Erythroblast (primary cell): ENCODE measurements at regions not wholly inside any gene's neighbourhood (a gene's known extent, or its start where the extent isn't known, plus 50 kb on each side); places are given as distances from the start of the nearest gene placed in this dataset.

ENCODE experiments used
- DNase-seq, 2 experiments: peaks; one replicate each; lab custom pipeline; 2025; lab: John Stamatoyannopoulos, UW
- GATA1 ChIP-seq: IDR thresholded peaks from 2 replicates; pipeline ENCODE4 v1.6.1; 2011; ENCODE audit warnings: low read depth, mild to moderate bottlenecking, control low read depth, low read length, moderate library complexity
- POLR2A ChIP-seq: IDR thresholded peaks from 2 replicates; pipeline ENCODE4 v1.6.1; 2011; ENCODE audit warnings: mild to moderate bottlenecking, low read length

DNA sequence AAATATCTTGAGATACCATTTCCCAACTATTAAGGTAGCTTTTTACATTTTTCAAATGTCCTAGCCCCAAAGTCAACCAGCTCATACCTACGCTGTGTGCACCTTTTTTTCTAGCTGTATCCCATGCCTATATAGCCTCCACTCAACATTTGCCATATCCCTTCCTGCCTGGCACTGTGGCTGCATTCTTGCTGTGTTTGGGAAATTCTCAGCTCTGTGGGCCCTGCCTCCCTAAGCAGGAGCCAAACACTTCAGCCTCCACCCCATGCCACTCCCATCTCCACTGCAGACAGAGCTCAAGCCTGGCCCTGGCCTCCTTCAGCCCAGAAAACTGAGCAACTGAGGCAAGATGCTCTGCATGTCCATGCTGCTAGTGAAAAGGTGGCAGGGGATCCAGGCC lies 141.3 kb downstream of the RAB11FIP2 start:
- no peak for TF ChIP-seq GATA1
- no peak for TF ChIP-seq POLR2A
- DNase-seq: no peak

DNA sequence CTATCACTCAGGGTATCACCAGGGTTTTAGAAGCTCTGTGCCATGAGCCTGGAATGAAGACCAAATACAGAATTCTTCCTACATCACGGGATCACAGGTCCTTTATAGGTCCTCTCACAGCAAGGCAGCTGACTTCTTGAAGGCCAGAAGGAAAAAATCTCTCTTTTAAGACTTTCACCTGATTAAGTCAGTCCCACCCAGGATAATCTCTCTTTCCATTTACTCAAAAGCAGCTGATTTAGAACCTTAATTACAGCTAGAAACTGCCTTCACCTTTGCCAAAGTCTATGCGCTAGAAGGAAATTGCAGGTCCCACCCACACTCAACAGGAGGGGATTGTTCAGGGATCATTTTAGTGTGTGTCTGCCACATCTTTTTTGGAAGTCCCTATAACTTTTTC lies 135.1 kb downstream of the RAB11FIP2 start:
- TF ChIP-seq GATA1 (no peak), POLR2A (no peak)
- no peak for DNase-seq

DNA sequence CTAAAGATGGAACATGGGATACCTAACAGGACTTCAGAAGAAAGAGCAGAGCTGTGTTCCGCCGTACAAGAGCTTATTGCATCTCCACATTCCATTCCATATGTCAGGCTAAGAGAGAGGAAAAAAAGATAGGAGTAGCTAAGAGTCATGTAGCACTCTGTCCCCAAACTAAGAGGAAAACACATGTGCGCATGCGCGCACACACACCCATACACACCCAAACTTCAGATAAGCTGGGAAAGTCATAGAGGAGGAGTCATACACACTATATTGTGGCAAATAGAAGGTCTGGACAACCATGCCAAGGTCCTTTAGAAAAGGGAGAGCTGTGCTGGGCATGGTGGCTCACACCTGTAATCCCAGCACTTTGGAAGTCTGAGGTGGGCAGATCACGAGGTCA lies 132.4 kb downstream of the RAB11FIP2 start:
- TF ChIP-seq GATA1 (no peak), POLR2A (no peak)

DNA sequence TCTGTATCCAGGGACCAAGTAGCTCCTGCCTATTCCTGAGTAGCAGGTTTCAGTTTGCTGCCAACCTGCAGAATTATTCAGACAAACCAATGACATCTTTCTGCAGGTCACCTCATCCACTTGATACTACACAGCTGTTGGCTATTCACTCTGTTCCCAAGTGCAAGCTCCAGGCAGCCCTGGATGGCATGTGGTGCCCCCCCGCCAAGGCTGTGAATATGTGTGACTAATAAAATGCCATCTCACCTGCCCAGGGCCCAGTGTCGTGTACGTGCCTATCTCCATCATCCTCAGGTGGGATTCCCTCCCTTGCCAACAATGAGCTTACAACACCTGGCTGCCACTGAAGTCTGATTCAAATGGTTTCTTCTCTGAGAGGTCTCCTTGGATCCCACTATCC lies 125.8 kb downstream of the RAB11FIP2 start:
- DNase-seq: no peak
- no peak for TF ChIP-seq GATA1
- TF ChIP-seq POLR2A: no peak

More for the DNA sequence above, 132.4 kb downstream of the RAB11FIP2 start:
- DNase-seq: no peak

DNA sequence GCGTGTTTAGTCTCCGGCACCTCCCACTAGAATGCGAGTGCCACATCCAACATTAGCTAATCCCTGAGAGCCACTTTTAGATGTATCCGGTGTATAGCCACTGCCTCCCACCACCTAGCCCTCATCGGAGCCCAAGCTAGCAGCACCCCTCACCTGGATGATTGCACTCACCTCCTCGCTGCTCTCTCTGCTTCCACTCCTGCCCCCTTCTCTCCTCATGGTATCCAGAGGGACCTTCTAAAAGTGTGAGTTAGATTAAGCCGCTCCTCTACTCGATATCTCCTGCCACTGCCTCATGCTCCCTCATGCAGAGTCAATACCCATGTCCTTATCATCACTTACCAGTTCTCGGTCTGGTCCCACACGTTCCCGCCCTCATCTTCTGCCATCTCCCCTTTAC lies 125.3 kb downstream of the RAB11FIP2 start:
- TF ChIP-seq POLR2A: no peak
- TF ChIP-seq GATA1: no peak
- peak; percentile 8 to 18 for DNase-seq

DNA sequence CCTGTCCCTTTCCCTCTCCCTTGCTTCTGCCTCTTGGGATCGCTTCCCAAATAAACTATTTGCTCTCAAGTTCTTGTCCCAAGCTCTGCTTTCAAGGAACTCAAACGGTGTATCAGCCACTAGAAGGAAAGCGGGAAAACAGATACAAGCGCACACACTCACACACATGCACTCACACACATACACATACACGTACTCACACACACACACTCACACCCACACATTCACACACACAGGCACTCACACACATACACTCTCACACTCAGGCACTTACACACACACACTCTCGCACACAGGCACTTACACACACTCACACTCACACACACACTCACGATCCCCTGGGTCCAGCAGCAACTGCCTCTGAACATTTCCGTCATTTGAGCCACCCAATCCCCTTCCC lies 121.9 kb downstream of the RAB11FIP2 start:
- DNase-seq: no peak
- TF ChIP-seq POLR2A (no peak), GATA1 (no peak)

DNA sequence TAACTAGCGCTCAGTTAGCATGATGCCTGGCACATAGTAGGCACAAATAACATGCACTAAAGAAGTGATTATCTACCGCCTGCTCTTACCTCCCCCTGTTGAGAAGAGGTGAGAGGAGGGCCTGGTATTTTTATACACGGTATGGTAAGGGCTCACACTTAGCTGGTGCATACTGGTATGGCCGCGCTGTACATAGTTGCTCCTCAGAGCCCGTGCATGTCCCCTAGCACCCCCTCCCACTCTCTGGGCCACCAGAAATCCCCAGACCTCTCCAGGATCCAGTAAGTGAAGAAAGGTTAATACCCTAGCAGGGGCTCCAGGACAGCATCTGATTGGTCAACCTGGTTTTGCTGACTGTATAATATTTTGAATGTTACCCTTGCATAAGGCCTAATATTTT lies 121.4 kb downstream of the RAB11FIP2 start:
- TF ChIP-seq POLR2A (no peak), GATA1 (no peak)

DNA sequence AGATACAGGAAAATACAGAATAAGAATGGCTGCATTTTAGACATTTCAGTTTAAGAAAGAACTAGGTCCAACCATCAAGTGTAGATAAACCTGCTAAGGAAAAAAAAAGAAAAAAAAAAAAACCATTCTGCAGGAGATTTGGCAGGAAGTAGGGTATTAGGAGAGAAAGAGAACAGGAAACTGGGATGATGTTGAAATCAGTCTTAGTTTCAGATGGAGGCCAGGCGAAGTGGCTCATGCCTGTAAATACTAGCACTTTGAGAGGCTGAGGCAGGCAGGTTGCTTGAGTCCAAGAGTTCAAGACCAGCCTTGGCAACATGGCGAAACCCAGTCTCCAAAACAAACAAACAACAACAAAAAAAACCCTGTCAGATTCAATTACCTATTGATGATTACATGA lies 120.2 kb downstream of the RAB11FIP2 start:
- DNase-seq: no peak
- TF ChIP-seq POLR2A (no peak), GATA1 (no peak)

More for the DNA sequence above, 121.4 kb downstream of the RAB11FIP2 start:
- DNase-seq: no peak

DNA sequence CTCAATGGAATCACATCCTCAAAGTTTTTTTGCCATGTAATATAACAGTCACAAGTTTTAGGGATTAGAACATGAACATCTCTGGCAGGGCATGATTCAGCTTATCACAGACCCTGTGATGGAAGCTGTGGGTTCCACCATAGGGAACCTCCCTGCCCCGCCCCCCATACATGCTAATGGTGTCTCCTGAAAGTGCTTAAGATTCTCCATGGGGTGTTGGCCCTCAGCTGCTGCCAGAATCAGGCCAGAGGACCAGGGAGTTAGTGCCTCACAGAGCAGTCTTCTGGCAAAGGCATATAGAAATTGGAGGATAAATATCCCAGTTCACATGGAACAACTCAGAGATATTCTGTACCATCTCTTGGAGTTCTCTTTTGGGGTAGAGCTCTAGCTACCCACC lies 119.4 kb downstream of the RAB11FIP2 start:
- TF ChIP-seq POLR2A (no peak), GATA1 (no peak)

DNA sequence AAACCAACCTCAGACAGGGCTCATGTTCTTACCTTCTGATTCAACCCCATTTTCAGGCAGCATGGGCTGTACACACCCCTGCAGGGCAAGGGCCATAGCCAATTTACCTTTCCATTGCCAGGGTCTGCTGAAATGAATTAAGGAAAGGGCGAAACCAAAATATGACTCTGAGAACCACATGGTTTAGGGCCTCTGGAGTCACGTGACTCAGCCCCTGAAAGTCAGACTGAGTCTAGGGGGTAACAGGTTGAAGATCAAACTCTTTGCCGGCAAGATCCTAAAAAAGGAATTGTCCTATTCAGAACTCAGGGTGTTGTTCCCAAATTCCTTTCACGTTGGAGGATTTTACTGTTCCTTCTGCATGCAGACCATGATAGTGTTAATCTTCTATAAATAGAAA lies 118.9 kb downstream of the RAB11FIP2 start:
- DNase-seq: no peak
- no peak for TF ChIP-seq GATA1
- no peak for TF ChIP-seq POLR2A

More for the DNA sequence above, 119.4 kb downstream of the RAB11FIP2 start:
- DNase-seq: no peak

DNA sequence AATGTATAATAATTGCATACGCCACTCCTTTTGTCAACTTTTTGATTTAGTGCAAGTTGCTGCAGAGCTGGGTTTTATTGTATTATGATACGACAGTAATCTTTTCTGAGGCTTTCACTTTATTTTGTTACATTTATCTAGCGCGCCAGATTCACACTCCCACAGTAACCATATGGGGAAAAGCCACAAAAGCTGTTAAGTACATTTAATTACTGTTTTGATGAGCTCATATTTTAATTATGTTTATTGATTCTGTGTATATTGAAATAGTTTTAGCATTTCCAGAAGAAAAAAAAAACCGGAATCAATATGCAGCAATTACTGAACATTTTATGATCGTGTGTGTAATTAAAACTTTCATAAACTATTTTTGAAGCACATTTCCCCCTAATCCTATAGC lies 118.5 kb downstream of the RAB11FIP2 start:
- TF ChIP-seq GATA1 (no peak), POLR2A (no peak)
- DNase-seq: no peak

DNA sequence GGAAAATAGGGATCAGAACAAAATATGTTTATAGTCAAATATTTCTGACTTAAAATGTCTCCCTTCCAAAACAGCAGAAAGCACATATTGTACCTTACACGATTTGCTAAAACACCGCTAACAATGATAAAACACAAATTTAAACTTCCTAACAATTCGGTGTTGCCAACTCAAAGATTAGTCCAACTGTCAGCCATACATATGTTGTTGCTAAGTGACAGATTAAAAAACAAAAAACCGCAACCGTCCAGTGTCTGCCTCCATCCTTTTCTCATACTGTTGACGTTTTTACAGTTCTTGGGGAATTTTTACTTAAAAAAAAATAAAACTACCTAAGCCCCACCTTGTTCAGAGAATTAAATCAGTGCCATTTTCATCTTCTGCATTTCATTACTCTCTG lies 118.0 kb downstream of the RAB11FIP2 start:
- no peak for DNase-seq
- TF ChIP-seq POLR2A: no peak

DNA sequence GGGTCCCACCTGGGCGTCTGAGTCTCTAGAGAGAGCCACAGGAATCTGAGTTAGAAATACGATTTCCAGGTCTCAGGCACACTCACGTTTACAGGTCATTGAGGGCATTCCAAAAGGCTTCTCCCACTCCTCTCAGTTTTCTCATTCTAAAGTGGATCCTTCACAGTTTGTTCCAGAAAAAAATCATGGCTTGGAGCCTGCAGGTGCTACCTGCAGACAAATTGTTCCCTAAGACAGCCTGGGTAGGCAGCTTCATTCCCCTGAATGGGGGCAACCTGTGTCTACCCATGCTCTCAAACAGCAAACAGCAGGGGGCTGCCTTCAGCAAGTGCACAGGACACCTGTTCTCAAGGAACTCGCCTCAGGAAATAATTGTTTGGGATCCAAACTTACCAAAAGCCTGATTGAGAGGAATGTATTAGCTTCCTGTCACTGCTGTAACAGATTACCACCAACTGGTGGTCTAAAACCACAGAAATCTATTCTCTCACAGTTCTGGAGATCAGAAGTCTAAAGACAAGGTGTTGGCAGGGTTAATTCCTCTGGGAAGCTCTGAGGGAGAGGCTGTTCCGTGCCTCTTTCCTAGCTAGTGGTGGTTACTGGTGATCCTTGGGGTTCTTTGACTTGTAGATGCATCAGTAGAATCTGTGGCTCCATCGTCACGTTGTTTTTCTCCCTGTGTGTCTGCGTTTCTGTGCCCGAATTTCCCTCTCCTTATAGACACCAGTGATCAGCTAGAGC lies 117.2 kb downstream of the RAB11FIP2 start:
- no peak for DNase-seq
- no peak for TF ChIP-seq GATA1
- no peak for TF ChIP-seq POLR2A

DNA sequence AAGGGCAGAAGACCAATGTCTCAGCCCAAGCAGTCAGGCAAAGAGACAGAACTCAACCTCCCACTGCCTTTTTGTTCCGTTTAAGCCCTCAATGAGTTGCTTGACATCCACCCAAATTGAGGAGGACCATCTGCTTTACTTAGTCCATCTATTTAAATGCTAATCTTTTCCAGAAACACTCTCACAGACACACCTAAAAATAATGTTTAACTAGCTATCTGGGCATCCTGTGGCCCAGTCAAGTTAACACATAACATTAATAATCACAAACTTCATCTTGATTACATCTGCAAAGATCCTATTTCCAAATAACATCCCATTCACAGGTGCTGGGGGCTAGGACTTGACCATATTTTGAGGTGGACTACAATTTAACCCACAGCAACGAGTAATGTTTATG lies 115.7 kb downstream of the RAB11FIP2 start:
- no peak for DNase-seq
- TF ChIP-seq POLR2A (no peak), GATA1 (no peak)

DNA sequence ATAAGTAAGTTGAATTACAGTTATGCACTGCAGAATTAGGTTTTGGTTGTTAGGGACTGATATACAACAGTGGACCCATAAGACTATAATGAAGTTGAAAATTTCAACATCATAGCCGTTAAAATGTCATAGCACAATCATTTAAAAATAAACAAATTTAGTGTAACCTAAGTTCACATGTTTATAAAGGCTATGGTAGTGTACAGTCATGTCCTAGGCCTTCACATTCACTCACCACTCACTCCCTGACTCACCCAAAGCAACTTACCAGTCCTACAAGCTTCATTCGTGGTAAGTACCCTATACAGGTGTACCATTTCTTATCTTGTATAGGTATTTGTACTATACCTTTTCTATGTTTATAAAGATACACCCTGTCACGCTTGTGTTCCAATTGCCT lies 113.7 kb downstream of the RAB11FIP2 start:
- TF ChIP-seq POLR2A (no peak), GATA1 (no peak)
- DNase-seq: no peak

DNA sequence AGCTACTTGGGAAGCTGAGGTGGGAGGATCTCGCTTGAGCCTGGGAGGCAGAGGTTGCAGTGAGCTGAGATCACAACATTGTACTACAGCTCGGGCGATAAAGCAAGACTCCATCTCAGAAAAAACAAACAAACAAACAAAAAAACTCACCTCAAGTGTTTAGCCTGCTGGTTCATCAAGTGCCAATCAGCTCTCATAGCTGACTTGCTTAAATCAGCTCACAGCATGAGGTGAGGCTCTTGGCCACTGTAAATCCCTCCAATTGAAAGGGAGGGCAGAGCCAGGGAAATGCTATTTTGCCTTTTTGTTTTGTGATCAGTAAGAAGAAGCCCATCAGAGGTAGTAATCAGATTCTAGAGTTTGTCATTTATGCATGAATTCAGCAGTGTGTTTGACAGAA lies 112.3 kb downstream of the RAB11FIP2 start:
- TF ChIP-seq GATA1: no peak
- no peak for TF ChIP-seq POLR2A

DNA sequence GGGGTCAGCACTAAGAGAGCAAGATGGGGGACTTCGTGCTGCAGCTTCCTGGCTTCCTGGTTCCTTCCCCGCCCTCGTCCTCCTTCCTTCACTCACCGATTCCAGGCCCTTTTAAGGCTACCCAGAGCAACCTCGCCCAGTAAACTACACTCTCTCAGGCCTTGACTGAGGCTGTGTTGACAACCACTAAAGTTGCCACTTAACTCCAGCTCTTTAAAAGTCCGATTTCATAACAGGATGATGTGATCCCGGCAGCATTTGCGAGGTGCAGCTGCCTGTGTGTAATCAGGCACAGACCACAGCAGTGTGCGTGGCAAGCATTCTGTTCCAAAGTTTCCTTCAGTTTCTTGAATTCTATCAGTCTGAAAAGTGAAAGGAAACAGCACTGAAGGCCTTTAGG lies 110.6 kb downstream of the RAB11FIP2 start:
- DNase-seq: no peak
- TF ChIP-seq POLR2A: no peak
- no peak for TF ChIP-seq GATA1

More for the DNA sequence above, 112.3 kb downstream of the RAB11FIP2 start:
- DNase-seq: no peak
